Epithelial cell of esophagus (primary cell): ENCODE measurements at regions not wholly inside any gene's neighbourhood (a gene's known extent, or its start where the extent isn't known, plus 50 kb on each side); places are given as distances from the start of the nearest gene placed in this dataset.

Source experiments
- DNase-seq: peaks from one replicate; pipeline ENCODE4 v3.0.0; 2010; ENCODE audit warnings: low read depth
- H3K4me3 ChIP-seq: 2 replicates; pipeline ENCODE4 v1.5.1; 2011; ENCODE audit warnings: mild to moderate bottlenecking, low read length, control low read depth
- TF ChIP-seq, protein P1 (sequence below): IDR thresholded peaks from 2 replicates; pipeline ENCODE4 v1.5.1; 2011; ENCODE audit warnings: low read depth, mild to moderate bottlenecking, low read length, control low read depth, inconsistent platforms; ENCODE audit not compliant: insufficient read depth; ENCODE audit errors: missing control alignments

DNA sequence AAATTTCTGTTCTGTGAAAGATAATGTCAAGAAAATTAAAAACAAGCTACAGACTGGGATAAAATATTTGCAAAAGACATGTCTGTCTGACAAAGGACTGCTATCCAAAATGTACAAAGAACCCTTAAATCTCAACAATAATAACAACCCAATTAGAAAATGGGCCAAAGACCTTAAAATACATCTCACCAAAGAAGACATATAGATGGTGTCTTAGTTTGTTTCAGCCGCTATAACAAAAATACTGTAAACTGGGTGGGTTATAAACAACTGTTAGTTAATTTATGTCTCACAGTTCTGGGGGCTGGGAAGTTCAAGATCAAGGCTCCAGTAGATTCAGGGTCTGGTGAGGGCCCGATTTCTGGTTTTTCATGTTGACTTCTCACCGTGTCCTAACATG, 106.2 kb upstream of the AGTR1 start:
- TF ChIP-seq, protein P1, sequence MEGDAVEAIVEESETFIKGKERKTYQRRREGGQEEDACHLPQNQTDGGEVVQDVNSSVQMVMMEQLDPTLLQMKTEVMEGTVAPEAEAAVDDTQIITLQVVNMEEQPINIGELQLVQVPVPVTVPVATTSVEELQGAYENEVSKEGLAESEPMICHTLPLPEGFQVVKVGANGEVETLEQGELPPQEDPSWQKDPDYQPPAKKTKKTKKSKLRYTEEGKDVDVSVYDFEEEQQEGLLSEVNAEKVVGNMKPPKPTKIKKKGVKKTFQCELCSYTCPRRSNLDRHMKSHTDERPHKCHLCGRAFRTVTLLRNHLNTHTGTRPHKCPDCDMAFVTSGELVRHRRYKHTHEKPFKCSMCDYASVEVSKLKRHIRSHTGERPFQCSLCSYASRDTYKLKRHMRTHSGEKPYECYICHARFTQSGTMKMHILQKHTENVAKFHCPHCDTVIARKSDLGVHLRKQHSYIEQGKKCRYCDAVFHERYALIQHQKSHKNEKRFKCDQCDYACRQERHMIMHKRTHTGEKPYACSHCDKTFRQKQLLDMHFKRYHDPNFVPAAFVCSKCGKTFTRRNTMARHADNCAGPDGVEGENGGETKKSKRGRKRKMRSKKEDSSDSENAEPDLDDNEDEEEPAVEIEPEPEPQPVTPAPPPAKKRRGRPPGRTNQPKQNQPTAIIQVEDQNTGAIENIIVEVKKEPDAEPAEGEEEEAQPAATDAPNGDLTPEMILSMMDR = no peak
- no peak overlapping the region for H3K4me3 ChIP-seq
- no peak for DNase-seq

- no peak overlapping the region for H3K4me3 ChIP-seq
- no peak for DNase-seq
- TF ChIP-seq, protein P1 = no peak
Observed at GRCh38 chr3:148598619-148599018, 99.1 kb upstream of the AGTR1 start.

GRCh38 chr3:148599481-148599880, 98.2 kb upstream of the AGTR1 start:
- H3K4me3 ChIP-seq = no peak overlapping the region
- TF ChIP-seq, protein P1 = no peak
- no peak for DNase-seq

DNA sequence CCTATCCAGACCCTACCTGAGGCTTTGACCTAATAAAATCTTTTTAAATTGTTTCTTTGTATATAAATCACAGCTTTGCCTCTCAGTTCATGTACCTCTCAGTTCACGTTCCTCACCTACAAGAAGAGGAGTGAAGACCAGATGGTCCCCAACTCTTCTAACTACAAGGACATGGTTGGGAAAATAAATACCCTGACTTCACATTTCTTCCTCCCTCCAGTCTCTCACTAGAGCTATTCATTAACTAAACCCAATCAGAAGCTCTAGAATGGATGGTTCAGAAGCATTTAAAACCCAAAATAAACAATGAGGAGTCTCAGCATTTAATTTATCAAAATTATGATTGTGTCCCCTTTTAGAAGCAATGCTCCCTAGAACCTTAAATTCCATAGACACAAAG, 97.3 kb upstream of the AGTR1 start:
- TF ChIP-seq, protein P1 = no peak
- H3K4me3 ChIP-seq = no peak overlapping the region
- no peak for DNase-seq

GRCh38 chr3:148600902-148601765, 96.6 kb upstream of the AGTR1 start:
- DNase-seq = peak; percentile 31
- H3K4me3 ChIP-seq = no peak overlapping the region
- TF ChIP-seq, protein P1 = no peak

DNA sequence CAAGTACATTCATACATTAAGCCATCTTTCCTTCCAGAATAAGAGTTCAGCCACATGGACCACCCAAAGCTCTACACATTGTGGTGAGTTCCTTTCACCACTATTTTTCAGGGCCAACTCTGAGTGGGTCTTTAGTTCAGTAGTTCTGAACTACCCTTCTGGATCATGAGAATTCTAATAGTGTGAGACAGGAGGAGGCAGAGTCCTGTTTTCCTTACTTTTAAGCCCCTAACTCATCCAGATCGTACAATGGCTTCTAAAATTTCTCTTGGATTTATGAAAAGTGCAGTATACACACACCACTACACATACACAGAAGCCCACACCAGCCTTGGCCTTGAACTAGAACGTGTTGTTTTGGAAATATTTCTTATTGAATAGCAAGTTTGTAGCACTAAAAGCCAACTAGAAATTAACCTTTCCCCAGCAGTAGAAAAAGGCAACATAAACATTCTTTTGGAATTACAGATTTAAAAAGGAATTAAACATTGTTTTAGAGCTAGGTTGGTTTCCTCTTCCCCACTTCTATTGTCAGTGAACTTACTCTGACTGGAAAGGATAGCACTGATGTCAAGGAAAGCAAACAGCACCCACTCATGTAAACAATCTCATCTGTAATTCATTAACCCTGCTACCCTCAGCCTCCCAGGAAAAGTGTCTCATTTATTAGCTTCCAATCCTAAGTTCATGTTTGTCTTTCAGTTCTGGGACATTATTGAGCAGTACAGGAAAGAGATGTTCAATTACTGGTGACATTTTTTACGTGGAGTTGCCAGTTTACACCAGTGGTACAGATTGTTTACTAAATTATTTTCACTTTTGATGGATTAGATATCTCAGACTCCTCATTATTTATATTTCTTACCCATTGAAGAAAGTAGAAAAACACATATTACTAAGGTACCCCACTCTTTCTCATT, 95.7 kb upstream of the AGTR1 start:
- no peak overlapping the region for H3K4me3 ChIP-seq
- TF ChIP-seq, protein P1 = no peak
- DNase-seq = no peak
